A549 (cell line): ENCODE measurements at regions not wholly inside any gene's neighbourhood (a gene's known extent, or its start where the extent isn't known, plus 50 kb on each side); places are given as distances from the start of the nearest gene placed in this dataset.

Experiments
- GATA3 ChIP-seq: IDR thresholded peaks from 2 replicates; pipeline ENCODE4 v1.6.1; 2012; ENCODE audit warnings: borderline replicate concordance
- TF ChIP-seq, protein P1 (sequence below): fragments of >200 bp; sonication (Bioruptor Twin); formaldehyde crosslinking; IDR thresholded peaks from 3 replicates; pipeline ENCODE4 v1.5.1; 2016
- TF ChIP-seq, protein P2 (sequence below): fragments of 450-650 bp; IDR thresholded peaks from 2 replicates; pipeline ENCODE4 v1.6.1; 2014; ENCODE audit warnings: antibody characterized with exemption

DNA sequence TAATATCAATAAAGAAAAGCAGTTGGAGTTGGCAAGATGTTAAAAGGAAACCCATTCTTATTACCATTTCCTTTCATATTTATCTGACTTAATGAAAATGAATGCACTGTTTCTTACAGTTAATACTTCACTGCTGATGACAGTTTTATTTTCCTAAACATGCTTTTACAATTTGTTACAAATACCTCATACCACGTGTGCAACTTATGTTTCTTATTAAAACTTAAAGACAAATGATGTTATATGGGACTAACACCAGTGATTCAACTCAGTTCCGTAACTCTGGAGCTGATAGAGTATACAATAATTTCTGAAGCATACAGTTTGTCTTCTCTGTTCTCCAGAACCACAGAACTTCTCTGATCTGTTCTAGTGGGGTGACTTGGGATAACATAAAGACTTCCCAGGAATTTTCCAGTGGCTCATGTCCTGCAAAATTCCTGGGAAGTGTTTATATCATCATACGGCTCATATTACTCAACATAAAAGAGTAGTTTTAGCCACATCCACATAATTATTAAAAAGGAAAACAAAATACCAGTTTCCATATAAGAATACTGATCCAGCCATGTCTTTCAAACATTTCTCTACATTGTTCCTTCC, 1259.0 kb upstream of the C9orf72 start:
- TF ChIP-seq, protein P1, sequence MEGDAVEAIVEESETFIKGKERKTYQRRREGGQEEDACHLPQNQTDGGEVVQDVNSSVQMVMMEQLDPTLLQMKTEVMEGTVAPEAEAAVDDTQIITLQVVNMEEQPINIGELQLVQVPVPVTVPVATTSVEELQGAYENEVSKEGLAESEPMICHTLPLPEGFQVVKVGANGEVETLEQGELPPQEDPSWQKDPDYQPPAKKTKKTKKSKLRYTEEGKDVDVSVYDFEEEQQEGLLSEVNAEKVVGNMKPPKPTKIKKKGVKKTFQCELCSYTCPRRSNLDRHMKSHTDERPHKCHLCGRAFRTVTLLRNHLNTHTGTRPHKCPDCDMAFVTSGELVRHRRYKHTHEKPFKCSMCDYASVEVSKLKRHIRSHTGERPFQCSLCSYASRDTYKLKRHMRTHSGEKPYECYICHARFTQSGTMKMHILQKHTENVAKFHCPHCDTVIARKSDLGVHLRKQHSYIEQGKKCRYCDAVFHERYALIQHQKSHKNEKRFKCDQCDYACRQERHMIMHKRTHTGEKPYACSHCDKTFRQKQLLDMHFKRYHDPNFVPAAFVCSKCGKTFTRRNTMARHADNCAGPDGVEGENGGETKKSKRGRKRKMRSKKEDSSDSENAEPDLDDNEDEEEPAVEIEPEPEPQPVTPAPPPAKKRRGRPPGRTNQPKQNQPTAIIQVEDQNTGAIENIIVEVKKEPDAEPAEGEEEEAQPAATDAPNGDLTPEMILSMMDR = no peak
- TF ChIP-seq GATA3 = no peak
- TF ChIP-seq, protein P2, sequence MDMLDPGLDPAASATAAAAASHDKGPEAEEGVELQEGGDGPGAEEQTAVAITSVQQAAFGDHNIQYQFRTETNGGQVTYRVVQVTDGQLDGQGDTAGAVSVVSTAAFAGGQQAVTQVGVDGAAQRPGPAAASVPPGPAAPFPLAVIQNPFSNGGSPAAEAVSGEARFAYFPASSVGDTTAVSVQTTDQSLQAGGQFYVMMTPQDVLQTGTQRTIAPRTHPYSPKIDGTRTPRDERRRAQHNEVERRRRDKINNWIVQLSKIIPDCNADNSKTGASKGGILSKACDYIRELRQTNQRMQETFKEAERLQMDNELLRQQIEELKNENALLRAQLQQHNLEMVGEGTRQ = no peak
